PC-9 (cell line): ENCODE measurements at regions not wholly inside any gene's neighbourhood (a gene's known extent, or its start where the extent isn't known, plus 50 kb on each side); places are given as distances from the start of the nearest gene placed in this dataset.

ENCODE experiments used
- EZH2 ChIP-seq: fragments of 200-600 bp; sonication (generic); IDR thresholded peaks from 2 replicates; pipeline ENCODE4 v1.8.0; 2017; ENCODE audit warnings: antibody characterized with exemption, low read depth
- TF ChIP-seq, protein P1 (sequence below): fragments of 200-600 bp; sonication (generic); conservative IDR thresholded peaks from 2 replicates; pipeline ENCODE4 v1.6.1; 2017; ENCODE audit warnings: mixed run types, antibody characterized with exemption, mild to moderate bottlenecking, moderate library complexity

DNA sequence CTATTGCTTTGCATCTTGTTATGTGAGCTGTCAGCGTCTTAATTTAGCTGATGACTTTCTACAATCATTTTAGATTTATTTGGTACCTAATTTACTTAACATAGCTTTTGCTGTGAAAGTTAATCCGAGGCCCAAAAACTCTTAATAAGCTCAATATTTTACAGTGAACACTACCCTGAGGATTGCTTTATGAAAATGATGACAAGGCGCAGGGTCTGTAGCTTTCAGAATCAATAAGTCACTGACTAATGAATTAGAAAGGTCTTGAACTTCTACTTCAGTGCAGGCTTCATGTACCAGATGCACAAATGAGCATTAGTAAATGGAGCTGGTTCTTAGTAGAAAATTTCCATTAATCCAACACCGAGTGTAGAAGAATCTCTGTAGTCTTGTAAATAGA is 81.4 kb upstream of the ZNF366 start:
- TF ChIP-seq, protein P1, sequence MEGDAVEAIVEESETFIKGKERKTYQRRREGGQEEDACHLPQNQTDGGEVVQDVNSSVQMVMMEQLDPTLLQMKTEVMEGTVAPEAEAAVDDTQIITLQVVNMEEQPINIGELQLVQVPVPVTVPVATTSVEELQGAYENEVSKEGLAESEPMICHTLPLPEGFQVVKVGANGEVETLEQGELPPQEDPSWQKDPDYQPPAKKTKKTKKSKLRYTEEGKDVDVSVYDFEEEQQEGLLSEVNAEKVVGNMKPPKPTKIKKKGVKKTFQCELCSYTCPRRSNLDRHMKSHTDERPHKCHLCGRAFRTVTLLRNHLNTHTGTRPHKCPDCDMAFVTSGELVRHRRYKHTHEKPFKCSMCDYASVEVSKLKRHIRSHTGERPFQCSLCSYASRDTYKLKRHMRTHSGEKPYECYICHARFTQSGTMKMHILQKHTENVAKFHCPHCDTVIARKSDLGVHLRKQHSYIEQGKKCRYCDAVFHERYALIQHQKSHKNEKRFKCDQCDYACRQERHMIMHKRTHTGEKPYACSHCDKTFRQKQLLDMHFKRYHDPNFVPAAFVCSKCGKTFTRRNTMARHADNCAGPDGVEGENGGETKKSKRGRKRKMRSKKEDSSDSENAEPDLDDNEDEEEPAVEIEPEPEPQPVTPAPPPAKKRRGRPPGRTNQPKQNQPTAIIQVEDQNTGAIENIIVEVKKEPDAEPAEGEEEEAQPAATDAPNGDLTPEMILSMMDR = no peak
- TF ChIP-seq EZH2 = no peak
